HepG2 (cell line): ENCODE measurements at regions not wholly inside any gene's neighbourhood (a gene's known extent, or its start where the extent isn't known, plus 50 kb on each side); places are given as distances from the start of the nearest gene placed in this dataset.

Experiments
- ATAC-seq: fragments of 200-7000 bp; cut with Tn5 transposase; 3 replicates; pipeline ENCODE4 v1.9.1; 2020; ENCODE audit warnings: mild to moderate bottlenecking, moderate library complexity
- BruUV-seq: library from RNA; stranded (reverse); fragments of 400-500 nt; replicated peaks from 2 replicates; lab custom pipeline; 2021; lab: Mats Ljungman, UMichigan
- CTCF ChIA-PET: fragments of 300-600 bp; formaldehyde crosslinking; extraction: SDS; loops from one replicate; lab custom pipeline; 2021; ENCODE audit warnings: low total read pairs, inconsistent platforms, low intra/inter-chr PET ratio; lab: Yijun Ruan, JAX
- POLR2A ChIA-PET: fragments of 350-600 bp; sonication (Branson Sonifier 250); formaldehyde crosslinking; loops from one replicate; lab custom pipeline; 2020; ENCODE audit warnings: antibody characterized with exemption, inconsistent platforms; lab: Yijun Ruan, JAX
- DNase-seq: peaks from one replicate; pipeline ENCODE4 v3.0.0-alpha.2; 2015; ENCODE audit warnings: low spot score
- FAIRE-seq: peaks from 3 replicates; lab custom pipeline; 2011; peaks lifted over from hg19 to GRCh38; lab: Jason Lieb, UNC
- H2AFZ ChIP-seq: one replicate; pipeline ENCODE4 v1.6.1; 2011; ENCODE audit warnings: low read length, inconsistent platforms
- H3K27ac ChIP-seq: fragments of 300-600 bp; 3 replicates; pipeline ENCODE4 v1.8.0; 2011; ENCODE audit warnings: mixed run types, mild to moderate bottlenecking, mixed read lengths, low read length, inconsistent platforms; ENCODE audit not compliant: insufficient read depth; ENCODE audit errors: extremely low read length
- H3K27me3 ChIP-seq, 2 experiments: fragments of 200-600 bp in 1 of 2; 2 replicates in 1 of 2; 3 replicates in 1 of 2; pipeline versions ENCODE4 v1.6.0 to v1.8.0; 2011; ENCODE audit warnings: low read length in 2 of 2, mild to moderate bottlenecking in 2 of 2, moderate library complexity in 2 of 2, inconsistent platforms in 1 of 2; ENCODE audit not compliant: insufficient read depth in 2 of 2, control insufficient read depth in 1 of 2
- H3K36me3 ChIP-seq, 2 experiments: fragments of 200-600 bp in 1 of 2; replicated peaks in 1 of 2; 2 replicates in 1 of 2; 3 replicates in 1 of 2; pipeline versions ENCODE4 v1.5.1 to v1.8.0; 2011; ENCODE audit warnings: low read length in 2 of 2, inconsistent platforms in 1 of 2; ENCODE audit not compliant: insufficient read depth in 2 of 2, control insufficient read depth in 1 of 2
- H3K4me1 ChIP-seq: 2 replicates; pipeline ENCODE4 v1.5.1; 2012; ENCODE audit warnings: low read length, inconsistent platforms; ENCODE audit not compliant: insufficient read depth
- H3K4me2 ChIP-seq: 2 replicates; pipeline ENCODE4 v1.6.0; 2011; ENCODE audit warnings: low read depth, low read length, inconsistent platforms
- H3K4me3 ChIP-seq, 3 experiments: fragments of 200-600 bp in 1 of 3; sonication (generic), shearing (Covaris generic) in 1 of 3; replicated peaks in 1 of 3; 2 replicates each; pipeline ENCODE4 v1.5.1; 2011 to 2016; ENCODE audit warnings: low read length in 3 of 3, inconsistent platforms in 2 of 3, low read depth in 2 of 3, mild to moderate bottlenecking in 2 of 3, control low read depth in 1 of 3, mixed read lengths in 1 of 3; ENCODE audit not compliant: insufficient read depth in 1 of 3
- H3K79me2 ChIP-seq: one replicate; pipeline ENCODE4 v1.6.1; 2011; ENCODE audit warnings: low read length, inconsistent platforms; ENCODE audit not compliant: insufficient read depth
- H3K9ac ChIP-seq: 2 replicates; pipeline ENCODE4 v1.6.0; 2011; ENCODE audit warnings: mild to moderate bottlenecking, low read depth, low read length, inconsistent platforms; ENCODE audit not compliant: insufficient read depth
- H3K9me3 ChIP-seq: 2 replicates; pipeline ENCODE4 v1.5.1; 2012; ENCODE audit warnings: mild to moderate bottlenecking, low read length
- H4K20me1 ChIP-seq: 2 replicates; pipeline ENCODE4 v1.6.0; 2011; ENCODE audit warnings: inconsistent platforms, mild to moderate bottlenecking, low read length, moderate library complexity; ENCODE audit not compliant: insufficient read depth
- EEA1 ChIP-seq: sonication (generic); formaldehyde crosslinking; IDR thresholded peaks from 2 replicates; pipeline ENCODE4 v1.5.1; 2020; ENCODE audit warnings: mild to moderate bottlenecking, missing genetic modification reagents, borderline replicate concordance
- ELF1 ChIP-seq: sonication (generic); formaldehyde crosslinking; IDR thresholded peaks from 2 replicates; pipeline ENCODE4 v1.4.0; 2020; ENCODE audit warnings: missing genetic modification reagents
- FOXK1 ChIP-seq: sonication (generic); formaldehyde crosslinking; IDR thresholded peaks from 2 replicates; pipeline ENCODE4 v1.4.0; 2020; ENCODE audit warnings: low read depth, missing genetic modification reagents, borderline replicate concordance
- ISX ChIP-seq: sonication (generic); formaldehyde crosslinking; conservative IDR thresholded peaks from 2 replicates; pipeline ENCODE4 v1.5.0; 2020; ENCODE audit warnings: missing genetic modification reagents
- MZF1 ChIP-seq: sonication (generic); formaldehyde crosslinking; IDR thresholded peaks from 2 replicates; pipeline ENCODE4 v1.8.1; 2023; ENCODE audit warnings: mild to moderate bottlenecking, missing genetic modification reagents, borderline replicate concordance
- POGZ ChIP-seq: sonication (generic); formaldehyde crosslinking; IDR thresholded peaks from 2 replicates; pipeline ENCODE4 v1.4.0; 2020; ENCODE audit warnings: mild to moderate bottlenecking, missing genetic modification reagents
- REXO4 ChIP-seq: sonication (generic); formaldehyde crosslinking; IDR thresholded peaks from 2 replicates; pipeline ENCODE4 v1.8.0; 2022; ENCODE audit warnings: missing genetic modification reagents, mild to moderate bottlenecking, borderline replicate concordance
- ZIK1 ChIP-seq: sonication (generic); formaldehyde crosslinking; IDR thresholded peaks from 2 replicates; pipeline ENCODE4 v1.5.0; 2020; ENCODE audit warnings: mild to moderate bottlenecking, low read depth, missing genetic modification reagents, borderline replicate concordance
- ZNF556 ChIP-seq: sonication (generic); formaldehyde crosslinking; IDR thresholded peaks from 2 replicates; pipeline ENCODE4 v1.4.0; 2020; ENCODE audit warnings: mild to moderate bottlenecking, missing genetic modification reagents, borderline replicate concordance
- ZNF678 ChIP-seq: sonication (generic); formaldehyde crosslinking; IDR thresholded peaks from 2 replicates; pipeline ENCODE4 v1.4.0; 2020; ENCODE audit warnings: mild to moderate bottlenecking, missing genetic modification reagents
- WGBS: methylation state at CpG from one replicate; pipeline ENCODE4 v1.1.6; 2017; ENCODE audit warnings: low lambda C conversion rate; 5-methylcytosine and 5-hydroxymethylcytosine counted together
- in situ Hi-C: cut with HindIII; loops from 2 replicates; pipeline ENCODE4 v1.10.0; 2017; ENCODE audit warnings: low pct_unique_long_range_greater_than_20kb; ENCODE audit not compliant: extremely low pct_ligation_motif_present
- intact Hi-C: fragments of 100-400 bp; cut with micrococcal nuclease; formaldehyde crosslinking; loops from one replicate; pipeline ENCODE4 v1.10.0; 2022; ENCODE audit not compliant: unreplicated experiment
- TF ChIP-seq, protein P1 (sequence below): sonication (generic); formaldehyde crosslinking; IDR thresholded peaks from 2 replicates; pipeline ENCODE4 v1.4.0; 2020; ENCODE audit warnings: missing genetic modification reagents
- TF ChIP-seq, protein P2 (sequence below): sonication (generic); formaldehyde crosslinking; IDR thresholded peaks from 2 replicates; pipeline ENCODE4 v1.4.0; 2020; ENCODE audit warnings: missing genetic modification reagents
- TF ChIP-seq, protein P3 (sequence below): sonication (generic); formaldehyde crosslinking; conservative IDR thresholded peaks from 2 replicates; pipeline ENCODE4 v1.8.0; 2022; ENCODE audit warnings: low read depth, missing genetic modification reagents
- TF ChIP-seq, protein P4 (sequence below): IDR thresholded peaks from 2 replicates; pipeline ENCODE4 v1.6.1; 2016; ENCODE audit warnings: missing compliant biosample characterization, missing genetic modification reagents, borderline replicate concordance

DNA sequence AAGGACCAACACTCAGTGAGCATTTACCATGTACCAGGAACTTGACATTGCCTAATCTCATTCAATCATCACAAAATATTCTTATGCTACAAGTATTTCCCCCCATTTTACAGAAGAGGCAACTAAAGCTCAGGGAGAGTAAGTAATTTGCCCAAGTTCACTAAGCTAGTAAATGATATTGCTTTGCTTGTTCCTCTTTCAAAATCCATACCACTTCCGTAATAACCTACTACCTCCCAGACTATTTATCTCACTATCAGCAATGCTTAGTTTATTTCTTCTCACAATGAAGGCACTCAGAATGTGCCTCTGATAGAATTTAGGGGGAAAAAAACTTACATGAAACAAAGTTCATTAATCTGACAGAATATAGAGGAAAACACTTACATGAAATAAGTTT lies 1070.9 kb upstream of the FANCL start (continued):
- TF ChIP-seq, protein P1, sequence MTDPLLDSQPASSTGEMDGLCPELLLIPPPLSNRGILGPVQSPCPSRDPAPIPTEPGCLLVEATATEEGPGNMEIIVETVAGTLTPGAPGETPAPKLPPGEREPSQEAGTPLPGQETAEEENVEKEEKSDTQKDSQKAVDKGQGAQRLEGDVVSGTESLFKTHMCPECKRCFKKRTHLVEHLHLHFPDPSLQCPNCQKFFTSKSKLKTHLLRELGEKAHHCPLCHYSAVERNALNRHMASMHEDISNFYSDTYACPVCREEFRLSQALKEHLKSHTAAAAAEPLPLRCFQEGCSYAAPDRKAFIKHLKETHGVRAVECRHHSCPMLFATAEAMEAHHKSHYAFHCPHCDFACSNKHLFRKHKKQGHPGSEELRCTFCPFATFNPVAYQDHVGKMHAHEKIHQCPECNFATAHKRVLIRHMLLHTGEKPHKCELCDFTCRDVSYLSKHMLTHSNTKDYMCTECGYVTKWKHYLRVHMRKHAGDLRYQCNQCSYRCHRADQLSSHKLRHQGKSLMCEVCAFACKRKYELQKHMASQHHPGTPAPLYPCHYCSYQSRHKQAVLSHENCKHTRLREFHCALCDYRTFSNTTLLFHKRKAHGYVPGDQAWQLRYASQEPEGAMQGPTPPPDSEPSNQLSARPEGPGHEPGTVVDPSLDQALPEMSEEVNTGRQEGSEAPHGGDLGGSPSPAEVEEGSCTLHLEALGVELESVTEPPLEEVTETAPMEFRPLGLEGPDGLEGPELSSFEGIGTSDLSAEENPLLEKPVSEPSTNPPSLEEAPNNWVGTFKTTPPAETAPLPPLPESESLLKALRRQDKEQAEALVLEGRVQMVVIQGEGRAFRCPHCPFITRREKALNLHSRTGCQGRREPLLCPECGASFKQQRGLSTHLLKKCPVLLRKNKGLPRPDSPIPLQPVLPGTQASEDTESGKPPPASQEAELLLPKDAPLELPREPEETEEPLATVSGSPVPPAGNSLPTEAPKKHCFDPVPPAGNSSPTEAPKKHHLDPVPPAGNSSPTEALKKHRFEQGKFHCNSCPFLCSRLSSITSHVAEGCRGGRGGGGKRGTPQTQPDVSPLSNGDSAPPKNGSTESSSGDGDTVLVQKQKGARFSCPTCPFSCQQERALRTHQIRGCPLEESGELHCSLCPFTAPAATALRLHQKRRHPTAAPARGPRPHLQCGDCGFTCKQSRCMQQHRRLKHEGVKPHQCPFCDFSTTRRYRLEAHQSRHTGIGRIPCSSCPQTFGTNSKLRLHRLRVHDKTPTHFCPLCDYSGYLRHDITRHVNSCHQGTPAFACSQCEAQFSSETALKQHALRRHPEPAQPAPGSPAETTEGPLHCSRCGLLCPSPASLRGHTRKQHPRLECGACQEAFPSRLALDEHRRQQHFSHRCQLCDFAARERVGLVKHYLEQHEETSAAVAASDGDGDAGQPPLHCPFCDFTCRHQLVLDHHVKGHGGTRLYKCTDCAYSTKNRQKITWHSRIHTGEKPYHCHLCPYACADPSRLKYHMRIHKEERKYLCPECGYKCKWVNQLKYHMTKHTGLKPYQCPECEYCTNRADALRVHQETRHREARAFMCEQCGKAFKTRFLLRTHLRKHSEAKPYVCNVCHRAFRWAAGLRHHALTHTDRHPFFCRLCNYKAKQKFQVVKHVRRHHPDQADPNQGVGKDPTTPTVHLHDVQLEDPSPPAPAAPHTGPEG (CRISPR knock-in tag): no peak

DNA sequence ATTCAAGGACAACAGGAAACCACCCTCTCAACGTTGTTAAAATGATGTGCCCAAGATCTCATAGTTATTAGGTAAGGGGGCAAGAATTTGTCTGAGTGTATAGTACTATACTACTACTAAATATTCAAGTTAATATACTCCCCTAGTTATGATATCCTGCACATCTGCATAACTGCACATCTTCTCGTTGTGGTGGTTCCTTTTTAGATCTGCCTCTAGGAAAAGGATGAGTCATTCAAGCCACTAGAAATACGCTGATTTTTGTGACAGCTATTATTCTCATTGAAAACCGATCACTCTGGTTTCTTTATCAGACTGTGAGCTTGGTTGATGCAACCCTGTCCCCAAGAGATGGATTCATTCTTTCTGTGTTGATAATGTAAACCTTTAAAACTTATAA lies 1067.0 kb upstream of the FANCL start:
- no peaks in the 10 kb centered on the region for H3K27me3 ChIP-seq
- DNase-seq (no peak), FAIRE-seq (no peak), ATAC-seq (no peak)
- 2% methylated on average over 4 of the region's 4 CpGs for WGBS
- no peaks in the 10 kb centered on the region for H3K36me3 ChIP-seq
- no TSS peak for BruUV-seq
- H3K27ac ChIP-seq: no peak overlapping the region
- ChIA-PET CTCF (no interaction called here), POLR2A (no interaction called here)
- no peaks in the 10 kb centered on the region for H3K79me2 ChIP-seq
- in situ Hi-C loops (no loop called here), intact Hi-C loops (loop anchor here (10.0 kb wide), 1 partner anchor 283 kb away; no protein-coding TSS in a partner anchor)
- no peak overlapping the region for H3K4me2 ChIP-seq
- H3K4me1 ChIP-seq: no peaks in the 10 kb centered on the region
- no peak overlapping the region for H3K4me3 ChIP-seq
- TF ChIP-seq EEA1 (CRISPR knock-in tag) (no peak), REXO4 (CRISPR knock-in tag) (no peak), MZF1 (no peak), FOXK1 (CRISPR knock-in tag) (no peak), POGZ (no peak), ELF1 (CRISPR knock-in tag) (no peak), ZNF556 (CRISPR knock-in tag) (no peak), ZNF678 (CRISPR knock-in tag) (no peak), ISX (no peak), ZIK1 (CRISPR knock-in tag) (no peak)
- TF ChIP-seq, protein P2, sequence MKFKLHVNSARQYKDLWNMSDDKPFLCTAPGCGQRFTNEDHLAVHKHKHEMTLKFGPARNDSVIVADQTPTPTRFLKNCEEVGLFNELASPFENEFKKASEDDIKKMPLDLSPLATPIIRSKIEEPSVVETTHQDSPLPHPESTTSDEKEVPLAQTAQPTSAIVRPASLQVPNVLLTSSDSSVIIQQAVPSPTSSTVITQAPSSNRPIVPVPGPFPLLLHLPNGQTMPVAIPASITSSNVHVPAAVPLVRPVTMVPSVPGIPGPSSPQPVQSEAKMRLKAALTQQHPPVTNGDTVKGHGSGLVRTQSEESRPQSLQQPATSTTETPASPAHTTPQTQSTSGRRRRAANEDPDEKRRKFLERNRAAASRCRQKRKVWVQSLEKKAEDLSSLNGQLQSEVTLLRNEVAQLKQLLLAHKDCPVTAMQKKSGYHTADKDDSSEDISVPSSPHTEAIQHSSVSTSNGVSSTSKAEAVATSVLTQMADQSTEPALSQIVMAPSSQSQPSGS (CRISPR knock-in tag): no peak
- TF ChIP-seq, protein P3, sequence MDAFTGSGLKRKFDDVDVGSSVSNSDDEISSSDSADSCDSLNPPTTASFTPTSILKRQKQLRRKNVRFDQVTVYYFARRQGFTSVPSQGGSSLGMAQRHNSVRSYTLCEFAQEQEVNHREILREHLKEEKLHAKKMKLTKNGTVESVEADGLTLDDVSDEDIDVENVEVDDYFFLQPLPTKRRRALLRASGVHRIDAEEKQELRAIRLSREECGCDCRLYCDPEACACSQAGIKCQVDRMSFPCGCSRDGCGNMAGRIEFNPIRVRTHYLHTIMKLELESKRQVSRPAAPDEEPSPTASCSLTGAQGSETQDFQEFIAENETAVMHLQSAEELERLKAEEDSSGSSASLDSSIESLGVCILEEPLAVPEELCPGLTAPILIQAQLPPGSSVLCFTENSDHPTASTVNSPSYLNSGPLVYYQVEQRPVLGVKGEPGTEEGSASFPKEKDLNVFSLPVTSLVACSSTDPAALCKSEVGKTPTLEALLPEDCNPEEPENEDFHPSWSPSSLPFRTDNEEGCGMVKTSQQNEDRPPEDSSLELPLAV (CRISPR knock-in tag): no peak
- TF ChIP-seq, protein P4, sequence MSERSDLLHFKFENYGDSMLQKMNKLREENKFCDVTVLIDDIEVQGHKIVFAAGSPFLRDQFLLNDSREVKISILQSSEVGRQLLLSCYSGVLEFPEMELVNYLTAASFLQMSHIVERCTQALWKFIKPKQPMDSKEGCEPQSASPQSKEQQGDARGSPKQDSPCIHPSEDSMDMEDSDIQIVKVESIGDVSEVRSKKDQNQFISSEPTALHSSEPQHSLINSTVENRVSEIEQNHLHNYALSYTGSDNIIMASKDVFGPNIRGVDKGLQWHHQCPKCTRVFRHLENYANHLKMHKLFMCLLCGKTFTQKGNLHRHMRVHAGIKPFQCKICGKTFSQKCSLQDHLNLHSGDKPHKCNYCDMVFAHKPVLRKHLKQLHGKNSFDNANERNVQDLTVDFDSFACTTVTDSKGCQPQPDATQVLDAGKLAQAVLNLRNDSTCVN (CRISPR knock-in tag): no peak
- H3K9me3 ChIP-seq: no peaks in the 10 kb centered on the region
- H3K9ac ChIP-seq: no peak overlapping the region
- no peak overlapping the region for H2AFZ ChIP-seq
- no peaks in the 10 kb centered on the region for H4K20me1 ChIP-seq
